ENCODE measurements at regions not wholly inside any gene's neighbourhood (a gene's known extent, or its start where the extent isn't known, plus 50 kb on each side); places are given as distances from the start of the nearest gene placed in this dataset.

- H4K20me1 ChIP-seq (ENCODE audit: insufficient read depth, low read length), result no peaks in the 10 kb centered on the region
- H3K27ac ChIP-seq (ENCODE audit: low read depth in 1 of 2, low read length in 2 of 2), result peak overlapping the region; percentile 86 to 91
- Mint-ChIP-seq H3K27ac (peak overlapping the region in 4 of 7 donors; percentile 46 to 92 (median 66)), H3K4me3 (no peak overlapping the region), H3K27me3 (ENCODE audit: low read depth in 3 of 3) (peaks cover 0 to 2% (median 2%) of the 10 kb centered on the region in 3 donors), H3K4me1 (peaks cover 58% of the 10 kb centered on the region), H3K36me3 (peaks cover 3 to 10% of the 10 kb centered on the region in 2 donors), H3K9me3 (peaks cover 0 to 6% (median 5%) of the 10 kb centered on the region in 7 donors)
- intact Hi-C loops (cut with micrococcal nuclease), result loop anchor here in 1 of 2 donors (10.0 kb wide), 2 partner anchors 174 to 264 kb away; no protein-coding TSS in a partner anchor
- peak overlapping the region; percentile 64 for H3K4me2 ChIP-seq (replicated peaks; ENCODE audit: extremely low read depth, low read length, poor library complexity, severe bottlenecking)
- peak overlapping the region in 1 of 3 experiments; percentile 70 for H3K4me3 ChIP-seq (replicated peaks in 1 of 3; ENCODE audit: low read depth in 2 of 3, low read length in 3 of 3)
- peaks cover 66 to 70% of the 10 kb centered on the region in 2 donors for H3K4me1 ChIP-seq (ENCODE audit: control insufficient read depth in 1 of 2, insufficient read depth in 2 of 2, low read length in 2 of 2)
- no peaks in the 10 kb centered on the region for H3K36me3 ChIP-seq (replicated peaks in 1 of 2; ENCODE audit: control insufficient read depth in 1 of 2, insufficient read depth in 2 of 2, low read length in 2 of 2)
- TF ChIP-seq CTCF (IDR thresholded peaks at IDR 0.05), result no peak
- no peak overlapping the region for H2AFZ ChIP-seq (ENCODE audit: insufficient read depth, low read depth, low read length, poor library complexity, severe bottlenecking)
- H3K79me2 ChIP-seq (ENCODE audit: insufficient read depth, low read length), result peaks cover 32% of the 10 kb centered on the region
- H3K9ac ChIP-seq (ENCODE audit: insufficient read depth, low read length, poor library complexity, severe bottlenecking), result no peak overlapping the region
- H3K27me3 ChIP-seq (ENCODE audit: control insufficient read depth in 2 of 2, insufficient read depth in 2 of 2, low read length in 2 of 2), result no peaks in the 10 kb centered on the region
- no peaks in the 10 kb centered on the region for H3K9me3 ChIP-seq (replicated peaks in 1 of 2; ENCODE audit: control insufficient read depth in 1 of 2, insufficient read depth in 1 of 2, low read length in 2 of 2)
- WGBS (ENCODE audit: insufficient coverage), result 7% methylated on average over 2 of the region's 5 CpGs
- DNase-seq, result peak in 2 of 3 donors; percentile 44 to 47
Observed at GRCh38 chr1:108048301-108049177, 83.6 kb upstream of the VAV3 start.

DNA sequence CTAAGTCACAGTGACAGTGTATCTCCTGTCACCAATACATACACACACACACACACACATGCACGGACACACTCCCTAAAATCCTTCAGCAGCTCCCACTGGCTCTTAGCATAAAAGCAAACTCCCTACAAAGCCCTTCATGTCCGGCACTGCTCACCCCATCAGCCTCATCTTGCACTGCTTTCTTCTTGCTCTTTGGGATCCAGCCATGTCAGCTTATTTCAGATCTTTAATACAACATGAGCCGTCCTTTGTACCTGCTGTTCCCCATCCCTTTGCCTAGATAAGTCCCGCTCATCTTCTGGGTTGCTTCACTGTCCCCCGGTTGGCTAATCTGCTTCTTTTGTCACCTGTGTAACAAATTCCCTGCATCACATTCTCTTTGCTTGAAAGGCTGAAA lies 82.1 kb upstream of the VAV3 start:
- intact Hi-C loops (cut with micrococcal nuclease), result loop anchor here in 1 of 2 donors (10.0 kb wide), 2 partner anchors 172 to 262 kb away; no protein-coding TSS in a partner anchor
- H3K27me3 ChIP-seq (ENCODE audit: control insufficient read depth in 2 of 2, insufficient read depth in 2 of 2, low read length in 2 of 2), result no peaks in the 10 kb centered on the region

More for the DNA sequence above, 82.1 kb upstream of the VAV3 start:
- H3K27ac Mint-ChIP-seq, result peak overlapping the region in 1 of 7 donors; percentile 42
- Histone ChIP-seq H3K9me3 (replicated peaks in 1 of 2; ENCODE audit: control insufficient read depth in 1 of 2, insufficient read depth in 1 of 2, low read length in 2 of 2) (no peaks in the 10 kb centered on the region), H3K27ac (ENCODE audit: low read depth in 1 of 2, low read length in 2 of 2) (no peak overlapping the region), H3K4me1 (ENCODE audit: control insufficient read depth in 1 of 2, insufficient read depth in 2 of 2, low read length in 2 of 2) (peaks cover 51 to 60% of the 10 kb centered on the region in 2 donors), H3K9ac (ENCODE audit: insufficient read depth, low read length, poor library complexity, severe bottlenecking) (no peak overlapping the region), H4K20me1 (ENCODE audit: insufficient read depth, low read length) (no peaks in the 10 kb centered on the region), H2AFZ (ENCODE audit: insufficient read depth, low read depth, low read length, poor library complexity, severe bottlenecking) (no peak overlapping the region), H3K79me2 (ENCODE audit: insufficient read depth, low read length) (peaks cover 18% of the 10 kb centered on the region), H3K4me2 (replicated peaks; ENCODE audit: extremely low read depth, low read length, poor library complexity, severe bottlenecking) (no peak overlapping the region), H3K4me3 (replicated peaks in 1 of 3; ENCODE audit: low read depth in 2 of 3, low read length in 3 of 3) (no peak overlapping the region), H3K36me3 (replicated peaks in 1 of 2; ENCODE audit: control insufficient read depth in 1 of 2, insufficient read depth in 2 of 2, low read length in 2 of 2) (no peaks in the 10 kb centered on the region)
- 78% methylated on average over 4 of the region's 5 CpGs for WGBS (ENCODE audit: insufficient coverage)
- no peak for TF ChIP-seq CTCF (IDR thresholded peaks at IDR 0.05)
- H3K4me3 Mint-ChIP-seq, result no peak overlapping the region
- H3K9me3 Mint-ChIP-seq, result peaks cover 0 to 6% (median 5%) of the 10 kb centered on the region in 7 donors
- peaks cover 68% of the 10 kb centered on the region for H3K4me1 Mint-ChIP-seq
- DNase-seq, result no peak
- peaks cover 0 to 2% (median 2%) of the 10 kb centered on the region in 3 donors for H3K27me3 Mint-ChIP-seq (ENCODE audit: low read depth in 3 of 3)
- H3K36me3 Mint-ChIP-seq, result peaks cover 3 to 10% of the 10 kb centered on the region in 2 donors

All from CD14-positive monocyte (primary cell).